ENCODE measurements at regions not wholly inside any gene's neighbourhood (a gene's known extent, or its start where the extent isn't known, plus 50 kb on each side); places are given as distances from the start of the nearest gene placed in this dataset.

- Histone ChIP-seq H3K27me3 (ENCODE audit: insufficient read depth, low read length) (no peaks in the 10 kb centered on the region), H3K23me2 (ENCODE audit: insufficient read length, low read depth, low read length, poor library complexity, severe bottlenecking) (no peaks in the 10 kb centered on the region), H2BK20ac (ENCODE audit: low read depth, low read length, poor library complexity, severe bottlenecking) (no peak overlapping the region), H4K5ac (ENCODE audit: insufficient read length, low read depth, low read length) (no peak overlapping the region), H3K79me2 (ENCODE audit: insufficient read depth, low read length) (no peaks in the 10 kb centered on the region), H3K23ac (ENCODE audit: insufficient read length, low read depth, low read length) (no peak overlapping the region), H2BK12ac (ENCODE audit: insufficient read length, low read depth, low read length) (no peak overlapping the region), H3K4ac (ENCODE audit: low read depth, low read length) (no peak overlapping the region), H3K14ac (ENCODE audit: insufficient read depth, low read length) (no peak overlapping the region), H4K8ac (replicated peaks; ENCODE audit: insufficient read length, low read depth, low read length) (no peak overlapping the region), H4K91ac (ENCODE audit: insufficient read length, low read depth, low read length) (no peak overlapping the region), H3K56ac (ENCODE audit: insufficient read length, low read depth, low read length) (no peak overlapping the region), H2BK5ac (ENCODE audit: insufficient read length, low read length) (no peak overlapping the region), H3K27ac (ENCODE audit: insufficient read length, low read depth, low read length) (no peak overlapping the region), H3T11ph (ENCODE audit: low read length) (no peak overlapping the region), H3K79me1 (ENCODE audit: insufficient read depth, low read depth, low read length, poor library complexity, severe bottlenecking) (no peaks in the 10 kb centered on the region), H2AFZ (ENCODE audit: low read length) (no peak overlapping the region), H2BK15ac (ENCODE audit: low read depth, low read length) (no peak overlapping the region), H3K4me1 (ENCODE audit: insufficient read depth, low read length) (no peaks in the 10 kb centered on the region), H3K18ac (ENCODE audit: insufficient read length, low read depth, low read length) (no peak overlapping the region), H3K9ac (ENCODE audit: extremely low read depth, insufficient read length, low read length) (no peak overlapping the region), H2BK120ac (ENCODE audit: low read depth, low read length, poor library complexity, severe bottlenecking) (no peak overlapping the region), H3K4me2 (ENCODE audit: insufficient read depth, insufficient read length, low read length) (no peak overlapping the region), H4K20me1 (ENCODE audit: control insufficient read depth, insufficient read depth, insufficient read length) (no peaks in the 10 kb centered on the region), H2AK5ac (ENCODE audit: insufficient read length, low read length) (no peak overlapping the region), H3K9me3 (ENCODE audit: control insufficient read depth, low read depth, low read length) (no peaks in the 10 kb centered on the region)
- Mint-ChIP-seq H3K4me1 (0 out of 4 replicates have a peak, but pooled peaks cover 0 to 5% of the 10 kb centered on the region in 2 experiments), H3K36me3 (ENCODE audit: insufficient read depth in 1 of 3, low read depth in 3 of 3) (peaks cover 6% of the 10 kb centered on the region in 3 experiments; a peak in 6 of 7 replicates), H3K9me3 (peaks cover 9 to 13% of the 10 kb centered on the region in 2 experiments), H3K27ac (no peak overlapping the region), H3K4me3 (no peak overlapping the region), H3K27me3 (ENCODE audit: low read depth) (no peaks in the 10 kb centered on the region)
- WGBS (ENCODE audit: extremely low coverage, insufficient read length, low lambda C conversion rate) = no CpG with 5 or more reads among the region's 7 CpGs
- no peak for DNase-seq
- TF ChIP-seq, protein P1, sequence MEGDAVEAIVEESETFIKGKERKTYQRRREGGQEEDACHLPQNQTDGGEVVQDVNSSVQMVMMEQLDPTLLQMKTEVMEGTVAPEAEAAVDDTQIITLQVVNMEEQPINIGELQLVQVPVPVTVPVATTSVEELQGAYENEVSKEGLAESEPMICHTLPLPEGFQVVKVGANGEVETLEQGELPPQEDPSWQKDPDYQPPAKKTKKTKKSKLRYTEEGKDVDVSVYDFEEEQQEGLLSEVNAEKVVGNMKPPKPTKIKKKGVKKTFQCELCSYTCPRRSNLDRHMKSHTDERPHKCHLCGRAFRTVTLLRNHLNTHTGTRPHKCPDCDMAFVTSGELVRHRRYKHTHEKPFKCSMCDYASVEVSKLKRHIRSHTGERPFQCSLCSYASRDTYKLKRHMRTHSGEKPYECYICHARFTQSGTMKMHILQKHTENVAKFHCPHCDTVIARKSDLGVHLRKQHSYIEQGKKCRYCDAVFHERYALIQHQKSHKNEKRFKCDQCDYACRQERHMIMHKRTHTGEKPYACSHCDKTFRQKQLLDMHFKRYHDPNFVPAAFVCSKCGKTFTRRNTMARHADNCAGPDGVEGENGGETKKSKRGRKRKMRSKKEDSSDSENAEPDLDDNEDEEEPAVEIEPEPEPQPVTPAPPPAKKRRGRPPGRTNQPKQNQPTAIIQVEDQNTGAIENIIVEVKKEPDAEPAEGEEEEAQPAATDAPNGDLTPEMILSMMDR (conservative IDR thresholded peaks at IDR 0.05) = no peak
Measured at GRCh38 chr13:23007426-23007825, 173.4 kb upstream of the SGCG start.
